ENCODE measurements at regions not wholly inside any gene's neighbourhood (a gene's known extent, or its start where the extent isn't known, plus 50 kb on each side); places are given as distances from the start of the nearest gene placed in this dataset.

GRCh38 chr6:142694054-142694453, 250.9 kb downstream of the HIVEP2 start:
- TF ChIP-seq GABPA (IDR thresholded peaks at IDR 0.05; ENCODE audit: low read depth) (no peak), ATF3 (IDR thresholded peaks at IDR 0.05; ENCODE audit: borderline replicate concordance, extremely low read depth, low read depth, low read length) (no peak)
- TF ChIP-seq, protein P1, sequence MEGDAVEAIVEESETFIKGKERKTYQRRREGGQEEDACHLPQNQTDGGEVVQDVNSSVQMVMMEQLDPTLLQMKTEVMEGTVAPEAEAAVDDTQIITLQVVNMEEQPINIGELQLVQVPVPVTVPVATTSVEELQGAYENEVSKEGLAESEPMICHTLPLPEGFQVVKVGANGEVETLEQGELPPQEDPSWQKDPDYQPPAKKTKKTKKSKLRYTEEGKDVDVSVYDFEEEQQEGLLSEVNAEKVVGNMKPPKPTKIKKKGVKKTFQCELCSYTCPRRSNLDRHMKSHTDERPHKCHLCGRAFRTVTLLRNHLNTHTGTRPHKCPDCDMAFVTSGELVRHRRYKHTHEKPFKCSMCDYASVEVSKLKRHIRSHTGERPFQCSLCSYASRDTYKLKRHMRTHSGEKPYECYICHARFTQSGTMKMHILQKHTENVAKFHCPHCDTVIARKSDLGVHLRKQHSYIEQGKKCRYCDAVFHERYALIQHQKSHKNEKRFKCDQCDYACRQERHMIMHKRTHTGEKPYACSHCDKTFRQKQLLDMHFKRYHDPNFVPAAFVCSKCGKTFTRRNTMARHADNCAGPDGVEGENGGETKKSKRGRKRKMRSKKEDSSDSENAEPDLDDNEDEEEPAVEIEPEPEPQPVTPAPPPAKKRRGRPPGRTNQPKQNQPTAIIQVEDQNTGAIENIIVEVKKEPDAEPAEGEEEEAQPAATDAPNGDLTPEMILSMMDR (IDR thresholded peaks at IDR 0.05 in 2 of 3, conservative IDR thresholded peaks at IDR 0.05 in 1 of 3; ENCODE audit: control insufficient read depth in 2 of 3, extremely low read depth in 1 of 3, insufficient read depth in 1 of 3, low read depth in 3 of 3, low read length in 3 of 3): no peak

Measured in GM12878 (cell line).